A673 (cell line): ENCODE measurements at regions not wholly inside any gene's neighbourhood (a gene's known extent, or its start where the extent isn't known, plus 50 kb on each side); places are given as distances from the start of the nearest gene placed in this dataset.

ENCODE experiments used
- CTCF ChIP-seq: fragments of 300-800, 200-600 bp; sonication (generic); conservative IDR thresholded peaks from 2 replicates; pipeline ENCODE4 v1.5.1; 2017; ENCODE audit warnings: low read depth, mild to moderate bottlenecking, antibody characterized with exemption, low read length, moderate library complexity, mixed read lengths
- EZH2 ChIP-seq: fragments of 200-600 bp; sonication (generic); IDR thresholded peaks from 2 replicates; pipeline ENCODE4 v1.6.1; 2017; ENCODE audit warnings: borderline replicate concordance, low read depth, mild to moderate bottlenecking, mixed read lengths, antibody characterized with exemption, low read length; ENCODE audit not compliant: poor library complexity, severe bottlenecking

GRCh38 chr9:115910959-115911358, 242.6 kb upstream of the PAPPA start:
- TF ChIP-seq CTCF (no peak), EZH2 (no peak)
